Fibroblast of villous mesenchyme (primary cell): ENCODE measurements at regions not wholly inside any gene's neighbourhood (a gene's known extent, or its start where the extent isn't known, plus 50 kb on each side); places are given as distances from the start of the nearest gene placed in this dataset.

Source experiments
- DNase-seq: peaks from one replicate; pipeline ENCODE4 v3.0.0-alpha.2; 2010; ENCODE audit warnings: low read depth
- H3K4me3 ChIP-seq: 2 replicates; pipeline ENCODE4 v1.5.1; 2011; ENCODE audit warnings: low read depth, mild to moderate bottlenecking, low read length
- TF ChIP-seq, protein P1 (sequence below): IDR thresholded peaks from 2 replicates; pipeline ENCODE4 v1.5.1; 2012; ENCODE audit warnings: low read depth, mild to moderate bottlenecking, low read length; ENCODE audit not compliant: insufficient read depth

DNA sequence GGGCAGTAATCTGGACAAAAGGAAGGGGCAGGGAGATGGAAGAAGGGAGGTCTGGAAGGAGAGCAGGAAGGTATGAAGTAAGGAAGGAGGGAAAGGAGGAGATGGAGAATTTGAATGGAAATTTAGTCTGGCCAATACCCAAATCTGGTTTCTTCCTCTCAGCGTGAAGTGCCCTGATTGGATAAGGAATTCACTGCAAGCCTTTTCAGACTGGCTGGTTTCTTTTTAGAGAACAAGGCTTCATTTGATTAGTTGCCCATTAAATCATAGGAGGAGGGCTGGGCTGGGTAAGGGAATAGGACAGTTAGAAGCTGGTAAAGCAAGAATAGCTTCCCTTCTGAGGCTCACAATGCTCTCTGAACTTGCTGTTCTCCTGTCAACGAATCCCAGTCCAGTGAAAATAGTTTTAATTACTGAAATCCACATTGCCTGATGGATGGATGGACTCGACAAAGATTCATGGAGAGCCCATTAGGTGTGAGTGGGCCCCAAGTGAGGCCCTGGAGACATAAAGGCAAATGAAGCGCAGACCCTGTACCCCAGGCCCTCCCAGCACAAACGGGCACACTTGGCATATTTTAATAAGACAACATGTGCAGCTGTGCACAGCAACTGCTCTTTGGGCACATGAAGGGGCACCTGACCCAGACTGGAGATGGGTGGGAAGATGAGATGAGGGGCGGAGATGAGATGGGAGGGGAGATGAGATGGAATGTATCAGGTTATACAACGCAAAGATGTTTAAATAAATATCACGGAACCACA, 347.1 kb upstream of the GATB start:
- no peak overlapping the region for H3K4me3 ChIP-seq
- TF ChIP-seq, protein P1, sequence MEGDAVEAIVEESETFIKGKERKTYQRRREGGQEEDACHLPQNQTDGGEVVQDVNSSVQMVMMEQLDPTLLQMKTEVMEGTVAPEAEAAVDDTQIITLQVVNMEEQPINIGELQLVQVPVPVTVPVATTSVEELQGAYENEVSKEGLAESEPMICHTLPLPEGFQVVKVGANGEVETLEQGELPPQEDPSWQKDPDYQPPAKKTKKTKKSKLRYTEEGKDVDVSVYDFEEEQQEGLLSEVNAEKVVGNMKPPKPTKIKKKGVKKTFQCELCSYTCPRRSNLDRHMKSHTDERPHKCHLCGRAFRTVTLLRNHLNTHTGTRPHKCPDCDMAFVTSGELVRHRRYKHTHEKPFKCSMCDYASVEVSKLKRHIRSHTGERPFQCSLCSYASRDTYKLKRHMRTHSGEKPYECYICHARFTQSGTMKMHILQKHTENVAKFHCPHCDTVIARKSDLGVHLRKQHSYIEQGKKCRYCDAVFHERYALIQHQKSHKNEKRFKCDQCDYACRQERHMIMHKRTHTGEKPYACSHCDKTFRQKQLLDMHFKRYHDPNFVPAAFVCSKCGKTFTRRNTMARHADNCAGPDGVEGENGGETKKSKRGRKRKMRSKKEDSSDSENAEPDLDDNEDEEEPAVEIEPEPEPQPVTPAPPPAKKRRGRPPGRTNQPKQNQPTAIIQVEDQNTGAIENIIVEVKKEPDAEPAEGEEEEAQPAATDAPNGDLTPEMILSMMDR: no peak
- DNase-seq: no peak

DNA sequence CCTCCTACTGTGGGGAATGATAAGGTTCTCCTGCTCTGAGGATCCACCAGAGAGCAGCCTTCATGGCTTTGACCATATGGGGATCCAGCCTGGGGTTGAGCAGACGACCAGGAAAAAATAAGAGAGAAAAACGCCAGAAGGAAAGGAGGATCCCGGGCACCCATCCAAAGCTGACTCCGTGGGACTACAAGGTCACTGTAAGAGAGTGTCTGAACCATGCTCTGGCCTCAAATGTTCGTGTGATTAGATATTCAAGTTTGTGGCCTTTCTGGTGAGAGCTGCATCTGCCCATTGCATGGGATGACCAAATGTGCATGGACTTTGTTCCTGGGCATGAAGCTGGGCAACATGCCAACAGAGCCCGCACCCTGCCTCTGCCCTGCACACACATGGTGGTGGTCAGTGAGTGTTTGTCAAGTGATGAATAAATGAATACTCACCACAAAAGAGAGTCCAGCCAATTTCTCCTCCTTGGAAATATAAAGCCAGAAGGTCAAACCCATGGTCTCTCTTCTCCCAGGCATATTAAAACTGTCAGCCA, 346.0 kb upstream of the GATB start:
- no peak overlapping the region for H3K4me3 ChIP-seq
- no peak for DNase-seq
- TF ChIP-seq, protein P1: no peak

DNA sequence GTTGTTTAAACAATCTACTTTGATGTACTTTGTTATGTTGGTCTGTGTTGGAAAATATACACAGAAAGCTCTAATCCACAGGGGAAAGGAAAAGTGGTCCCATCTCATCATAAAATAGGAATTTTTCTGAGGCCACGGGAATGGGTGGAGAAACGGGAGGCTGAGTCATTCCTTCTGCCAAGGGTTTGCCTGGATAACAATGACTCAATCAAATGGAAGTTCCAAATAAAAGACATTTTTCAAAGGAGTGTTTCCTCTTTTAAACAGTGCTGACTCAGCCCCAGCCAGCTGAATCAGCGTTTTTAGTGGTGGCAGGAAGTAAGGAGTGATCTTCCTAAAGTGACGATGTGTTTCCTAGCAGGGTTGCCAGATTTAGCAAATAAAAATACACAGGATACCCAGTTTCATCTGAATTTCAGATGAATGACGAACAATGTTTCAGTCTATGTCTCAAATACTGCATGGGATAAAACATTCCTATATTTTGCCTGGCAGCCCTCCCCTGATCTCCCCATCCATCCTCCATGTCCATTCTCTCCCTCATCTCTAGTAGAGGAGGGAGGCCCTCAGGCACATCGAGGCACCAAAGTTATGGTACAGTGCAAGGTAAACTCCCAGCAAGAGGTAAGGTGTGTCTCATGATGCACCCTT, 345.4 kb upstream of the GATB start:
- TF ChIP-seq, protein P1: no peak
- H3K4me3 ChIP-seq: no peak overlapping the region
- DNase-seq: peak; percentile 95

DNA sequence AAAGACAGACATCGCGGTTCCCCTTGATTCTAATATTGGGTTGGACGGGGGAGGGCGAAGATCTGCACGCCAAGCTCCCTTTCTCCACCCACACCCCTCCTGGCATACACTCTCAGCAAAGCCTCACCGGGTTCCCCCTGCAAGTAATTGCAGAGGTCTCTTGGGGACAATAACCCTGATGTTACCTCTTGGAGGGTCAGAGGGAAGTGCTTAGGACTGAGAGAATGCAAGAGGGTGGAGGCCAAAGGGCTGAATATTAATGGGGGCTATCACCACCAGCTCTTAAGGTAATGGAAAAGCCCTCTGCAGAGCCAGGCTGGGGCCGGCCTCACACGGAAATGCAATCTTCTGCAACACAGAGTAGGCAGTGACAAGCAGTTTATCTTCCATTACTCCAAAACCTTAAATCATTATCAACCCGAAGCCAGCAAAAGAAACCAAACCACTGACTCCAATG, 344.1 kb upstream of the GATB start:
- no peak for DNase-seq
- no peak overlapping the region for H3K4me3 ChIP-seq
- TF ChIP-seq, protein P1: no peak

DNA sequence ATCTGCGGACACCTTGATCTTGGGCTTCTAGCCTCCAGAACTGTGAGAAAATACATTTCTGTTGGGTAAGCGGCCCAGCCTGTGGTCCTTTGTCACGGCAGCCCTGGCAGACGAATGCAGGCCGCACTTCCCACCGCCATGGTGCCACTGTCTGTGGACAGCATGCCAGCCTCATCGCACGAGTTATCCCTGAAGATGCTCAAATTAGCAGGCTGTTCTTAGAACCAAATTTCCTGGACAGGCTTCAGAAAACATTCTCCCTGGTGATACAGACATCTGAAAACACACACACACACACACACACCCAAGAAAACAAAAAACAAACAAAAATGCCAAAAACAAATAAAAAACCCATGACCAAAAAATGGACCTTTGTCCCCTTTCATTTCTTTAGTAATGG, 343.5 kb upstream of the GATB start:
- TF ChIP-seq, protein P1: no peak
- DNase-seq: no peak
- H3K4me3 ChIP-seq: no peak overlapping the region

DNA sequence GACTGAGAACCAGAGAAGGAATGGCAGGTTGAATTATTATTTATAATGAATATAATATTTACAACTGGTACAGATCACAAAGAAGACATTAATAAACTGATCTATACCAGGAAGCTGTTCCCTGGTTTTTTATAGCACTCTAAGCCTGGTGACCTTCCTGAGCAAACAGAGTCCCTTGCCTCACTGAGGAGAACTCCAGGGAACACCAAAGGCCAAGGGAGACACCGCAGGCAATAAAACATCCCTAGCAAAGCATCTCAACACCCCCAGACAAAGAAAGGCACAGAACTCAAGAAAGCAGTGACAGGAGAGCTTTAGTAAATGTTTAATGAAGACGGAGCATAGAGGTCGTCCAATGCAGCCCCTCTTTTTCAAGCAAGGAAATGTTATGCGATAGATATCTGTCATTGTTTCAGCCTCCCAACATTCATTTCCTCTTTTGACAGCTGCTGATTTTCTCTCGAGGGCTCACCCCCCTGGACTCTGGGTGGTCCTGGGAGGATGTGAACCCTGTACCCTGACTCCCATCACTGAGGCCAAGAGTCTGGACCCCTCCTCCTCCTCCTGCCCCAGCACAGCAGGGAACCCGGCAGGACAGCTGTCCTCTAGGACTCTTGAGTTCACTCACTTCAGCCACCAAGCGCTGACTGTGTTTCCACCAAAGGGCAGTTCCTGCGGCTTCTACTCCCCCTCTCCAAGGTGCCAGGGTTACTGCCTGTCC, 342.5 kb upstream of the GATB start:
- H3K4me3 ChIP-seq: no peak overlapping the region
- no peak for DNase-seq
- TF ChIP-seq, protein P1: no peak
